Loucy (cell line): ENCODE measurements at regions not wholly inside any gene's neighbourhood (a gene's known extent, or its start where the extent isn't known, plus 50 kb on each side); places are given as distances from the start of the nearest gene placed in this dataset.

Source experiments
- H2AFZ ChIP-seq: fragments of 200-600 bp; sonication (generic); 2 replicates; pipeline ENCODE4 v1.6.0; 2016; ENCODE audit warnings: antibody characterized with exemption, mild to moderate bottlenecking, low read length, moderate library complexity
- H3F3A ChIP-seq: fragments of 200-600 bp; 2 replicates; pipeline ENCODE4 v1.6.0; 2016; ENCODE audit warnings: antibody characterized with exemption, low read depth, mild to moderate bottlenecking
- H3K27me3 ChIP-seq: fragments of 200-600 bp; sonication (generic); 2 replicates; pipeline ENCODE4 v1.6.1; 2014; ENCODE audit warnings: low read length, mild to moderate bottlenecking; ENCODE audit not compliant: insufficient read depth, poor library complexity, severe bottlenecking
- H3K36me3 ChIP-seq: fragments of 200-600 bp; sonication (generic); 2 replicates; pipeline ENCODE4 v1.6.1; 2016; ENCODE audit warnings: low read length; ENCODE audit not compliant: insufficient read depth
- H3K4me1 ChIP-seq: fragments of 200-600 bp; sonication (generic); 2 replicates; pipeline ENCODE4 v1.5.1; 2014; ENCODE audit warnings: low read length, mild to moderate bottlenecking; ENCODE audit not compliant: insufficient read depth, poor library complexity, severe bottlenecking
- H3K4me2 ChIP-seq: fragments of 200-600 bp; sonication (generic); 2 replicates; pipeline ENCODE4 v1.6.0; 2014; ENCODE audit warnings: antibody characterized with exemption, low read length, low read depth, mild to moderate bottlenecking; ENCODE audit not compliant: poor library complexity, severe bottlenecking
- H3K4me3 ChIP-seq: fragments of 200-600 bp; sonication (generic); 2 replicates; pipeline ENCODE4 v1.5.1; 2014; ENCODE audit warnings: low read length, mild to moderate bottlenecking, mixed read lengths; ENCODE audit not compliant: poor library complexity, severe bottlenecking
- H3K79me2 ChIP-seq: fragments of 200-600 bp; sonication (generic); 2 replicates; pipeline ENCODE4 v1.6.1; 2014; ENCODE audit warnings: low read length; ENCODE audit not compliant: insufficient read depth
- H3K9ac ChIP-seq: fragments of 200-600 bp; sonication (generic); 2 replicates; pipeline ENCODE4 v1.6.0; 2014; ENCODE audit warnings: mild to moderate bottlenecking, low read depth, low read length, moderate library complexity; ENCODE audit not compliant: poor library complexity, severe bottlenecking
- H3K9me2 ChIP-seq: fragments of 200-600 bp; sonication (generic); replicated peaks from 2 replicates; pipeline ENCODE4 v1.6.1; 2016; ENCODE audit warnings: low read depth, low read length, mixed read lengths
- H3K9me3 ChIP-seq: fragments of 200-600 bp; sonication (generic); 2 replicates; pipeline ENCODE4 v1.6.1; 2014; ENCODE audit warnings: mild to moderate bottlenecking, antibody characterized with exemption, low read length, low read depth; ENCODE audit not compliant: insufficient read depth
- H4K20me1 ChIP-seq: fragments of 200-600 bp; sonication (generic); 2 replicates; pipeline ENCODE4 v1.6.0; 2014; ENCODE audit warnings: antibody characterized with exemption, low read length, mild to moderate bottlenecking; ENCODE audit not compliant: insufficient read depth, poor library complexity, severe bottlenecking
- EZH2phosphoT487 ChIP-seq: fragments of 200-600 bp; IDR thresholded peaks from 2 replicates; pipeline ENCODE4 v1.6.1; 2018; ENCODE audit warnings: antibody characterized with exemption, mild to moderate bottlenecking, moderate library complexity, borderline replicate concordance
- TF ChIP-seq, protein P1 (sequence below): fragments of 200-600 bp; sonication (generic); conservative IDR thresholded peaks from 2 replicates; pipeline ENCODE4 v1.5.1; 2014; ENCODE audit warnings: mild to moderate bottlenecking, antibody characterized with exemption, low read length

DNA sequence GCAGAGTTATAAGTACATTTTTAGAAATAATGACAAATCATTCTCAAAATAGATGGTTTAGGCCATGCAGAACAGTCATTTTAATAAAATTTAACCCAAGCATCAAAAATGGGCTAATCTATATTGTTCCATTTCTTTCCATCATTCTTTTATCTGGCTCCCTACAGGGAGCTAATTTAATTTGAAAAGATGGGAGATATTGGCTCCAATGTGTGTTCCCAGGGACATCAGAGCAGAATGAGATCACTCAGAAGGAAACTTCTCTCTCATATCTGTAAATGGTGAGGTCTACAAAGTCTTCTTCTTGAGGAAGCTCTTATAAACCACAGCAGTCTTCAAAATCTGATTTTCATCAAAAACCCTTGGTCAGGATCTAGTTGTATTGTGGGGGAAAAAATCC is 119.4 kb upstream of the RAB6C start:
- no peaks in the 10 kb centered on the region for H3K79me2 ChIP-seq
- no peaks in the 10 kb centered on the region for H3K36me3 ChIP-seq
- H2AFZ ChIP-seq, result no peak overlapping the region
- no peaks in the 10 kb centered on the region for H3K4me1 ChIP-seq
- no peak overlapping the region for H3K4me3 ChIP-seq
- H4K20me1 ChIP-seq, result no peaks in the 10 kb centered on the region
- H3K9me3 ChIP-seq, result no peaks in the 10 kb centered on the region
- TF ChIP-seq, protein P1, sequence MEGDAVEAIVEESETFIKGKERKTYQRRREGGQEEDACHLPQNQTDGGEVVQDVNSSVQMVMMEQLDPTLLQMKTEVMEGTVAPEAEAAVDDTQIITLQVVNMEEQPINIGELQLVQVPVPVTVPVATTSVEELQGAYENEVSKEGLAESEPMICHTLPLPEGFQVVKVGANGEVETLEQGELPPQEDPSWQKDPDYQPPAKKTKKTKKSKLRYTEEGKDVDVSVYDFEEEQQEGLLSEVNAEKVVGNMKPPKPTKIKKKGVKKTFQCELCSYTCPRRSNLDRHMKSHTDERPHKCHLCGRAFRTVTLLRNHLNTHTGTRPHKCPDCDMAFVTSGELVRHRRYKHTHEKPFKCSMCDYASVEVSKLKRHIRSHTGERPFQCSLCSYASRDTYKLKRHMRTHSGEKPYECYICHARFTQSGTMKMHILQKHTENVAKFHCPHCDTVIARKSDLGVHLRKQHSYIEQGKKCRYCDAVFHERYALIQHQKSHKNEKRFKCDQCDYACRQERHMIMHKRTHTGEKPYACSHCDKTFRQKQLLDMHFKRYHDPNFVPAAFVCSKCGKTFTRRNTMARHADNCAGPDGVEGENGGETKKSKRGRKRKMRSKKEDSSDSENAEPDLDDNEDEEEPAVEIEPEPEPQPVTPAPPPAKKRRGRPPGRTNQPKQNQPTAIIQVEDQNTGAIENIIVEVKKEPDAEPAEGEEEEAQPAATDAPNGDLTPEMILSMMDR, result no peak
- TF ChIP-seq EZH2phosphoT487, result no peak
- H3K9ac ChIP-seq, result no peak overlapping the region
- no peaks in the 10 kb centered on the region for H3K9me2 ChIP-seq
- no peak overlapping the region for H3K4me2 ChIP-seq
- no peaks in the 10 kb centered on the region for H3F3A ChIP-seq
- no peaks in the 10 kb centered on the region for H3K27me3 ChIP-seq

DNA sequence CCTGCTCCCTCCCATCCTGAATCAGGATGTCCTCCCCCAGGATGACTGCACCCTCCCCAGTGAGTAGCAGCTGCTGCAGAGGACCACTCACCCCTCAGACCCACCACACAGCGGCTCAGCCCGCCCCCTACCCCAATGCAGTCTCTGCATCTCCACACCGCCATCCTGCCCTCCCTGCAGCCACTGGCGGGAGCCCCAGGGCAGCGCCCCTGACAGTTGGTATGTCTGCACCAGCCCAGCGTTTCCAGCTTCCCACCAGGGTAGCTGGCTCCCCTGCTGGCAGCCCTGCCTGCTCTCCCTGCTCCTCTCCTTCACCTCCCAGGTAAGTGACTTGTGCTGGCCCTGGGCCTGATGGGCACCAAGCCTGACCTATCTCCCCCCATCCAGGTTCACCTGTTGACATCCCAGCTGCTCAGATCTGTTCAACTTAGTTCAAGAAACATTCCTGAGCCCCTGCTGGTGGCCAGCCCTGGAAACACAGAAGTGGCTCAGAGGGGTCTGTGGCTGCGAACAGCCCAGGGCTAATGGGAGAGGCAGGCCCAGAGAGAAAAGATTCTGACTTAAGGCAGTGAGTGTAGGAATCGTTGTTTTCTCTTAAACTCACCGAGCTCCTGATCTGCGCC is 117.7 kb upstream of the RAB6C start:
- H3K4me1 ChIP-seq, result no peaks in the 10 kb centered on the region
- H3K4me3 ChIP-seq, result no peak overlapping the region
- TF ChIP-seq, protein P1, result no peak
- no peak for TF ChIP-seq EZH2phosphoT487
- H3K9me3 ChIP-seq, result no peaks in the 10 kb centered on the region
- H3K4me2 ChIP-seq, result no peak overlapping the region
- no peaks in the 10 kb centered on the region for H3K27me3 ChIP-seq
- no peaks in the 10 kb centered on the region for H3F3A ChIP-seq
- no peak overlapping the region for H2AFZ ChIP-seq
- no peak overlapping the region for H3K9ac ChIP-seq
- no peaks in the 10 kb centered on the region for H3K79me2 ChIP-seq
- H4K20me1 ChIP-seq, result no peaks in the 10 kb centered on the region
- H3K36me3 ChIP-seq, result no peaks in the 10 kb centered on the region
- no peaks in the 10 kb centered on the region for H3K9me2 ChIP-seq

DNA sequence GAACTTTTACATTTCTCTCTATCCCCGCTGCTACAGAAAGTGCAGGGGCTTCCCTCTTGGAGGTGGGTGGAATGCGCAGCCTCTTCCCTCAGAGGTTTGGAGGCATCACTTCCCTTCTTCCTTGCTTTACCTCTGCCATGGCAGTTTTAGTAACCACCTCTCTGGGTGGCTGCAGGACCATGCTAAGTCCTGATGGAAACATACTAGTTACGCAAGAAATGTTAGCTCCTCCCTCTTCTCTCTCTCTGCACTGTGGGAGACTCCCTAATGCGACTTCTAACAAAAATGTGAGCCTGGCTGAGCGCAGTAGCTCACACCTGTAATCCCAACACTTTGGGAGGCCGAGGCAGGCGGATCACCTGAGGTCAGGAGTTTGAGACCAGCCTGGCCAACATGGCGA is 116.8 kb upstream of the RAB6C start:
- Histone ChIP-seq H3K4me3 (no peak overlapping the region), H3K79me2 (no peaks in the 10 kb centered on the region), H3K36me3 (no peaks in the 10 kb centered on the region), H3K9me2 (no peaks in the 10 kb centered on the region), H2AFZ (no peak overlapping the region), H3K27me3 (no peaks in the 10 kb centered on the region), H3K4me1 (no peaks in the 10 kb centered on the region), H3K9me3 (no peaks in the 10 kb centered on the region), H3K4me2 (no peak overlapping the region), H3F3A (no peaks in the 10 kb centered on the region), H3K9ac (no peak overlapping the region), H4K20me1 (no peaks in the 10 kb centered on the region)
- TF ChIP-seq, protein P1, result no peak
- no peak for TF ChIP-seq EZH2phosphoT487
